COLO829 (cell line): ENCODE measurements at regions not wholly inside any gene's neighbourhood (a gene's known extent, or its start where the extent isn't known, plus 50 kb on each side); places are given as distances from the start of the nearest gene placed in this dataset.
"Not testable (repeated sequence)": the region's sequence is repeated elsewhere in the genome, so short reads cannot be mapped to it uniquely, and the experiment has no call there.

Experiments
- DNase-seq: peaks from one replicate; pipeline ENCODE4 v3.0.0; 2012; ENCODE audit warnings: low spot score

DNA sequence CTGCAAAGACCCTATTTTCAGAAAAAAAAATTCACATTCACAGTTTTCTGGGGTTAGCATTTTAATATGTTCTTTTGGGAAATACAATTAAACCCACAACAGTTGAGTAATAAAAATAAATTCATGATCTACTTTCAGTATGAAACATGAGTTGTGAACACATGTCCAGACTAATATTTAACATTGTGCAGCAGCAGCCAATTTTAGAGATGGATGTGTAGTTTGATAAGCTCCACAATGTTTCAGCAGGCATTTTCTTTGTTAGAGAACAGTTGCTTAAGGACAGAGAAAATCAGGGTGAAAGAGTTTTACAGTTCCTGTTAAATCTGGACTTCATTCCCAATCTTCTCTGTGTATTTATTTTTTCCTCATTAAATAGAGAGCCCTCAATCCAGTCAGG lies 519.5 kb downstream of the PIK3C3 start:
- DNase-seq: no peak

DNA sequence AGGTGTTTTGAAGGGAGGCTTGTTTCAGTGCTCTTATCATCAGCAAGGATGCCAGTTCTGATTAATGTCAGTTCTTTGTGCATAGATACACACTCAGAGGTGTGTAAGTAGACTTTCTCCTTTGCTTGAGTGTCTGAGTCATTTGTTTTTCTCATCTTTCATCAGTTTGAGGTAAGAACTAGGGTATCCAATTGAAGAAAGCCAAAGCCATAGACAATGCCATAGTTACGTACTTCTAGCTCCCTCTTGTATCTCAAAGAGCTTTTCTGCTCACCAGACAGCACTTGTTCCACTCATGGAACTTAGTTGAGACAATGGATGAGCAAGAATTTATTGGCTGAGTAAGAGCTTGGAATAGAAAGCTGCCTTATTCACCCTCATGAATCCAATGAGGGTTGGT lies 520.1 kb downstream of the PIK3C3 start:
- DNase-seq: no peak

DNA sequence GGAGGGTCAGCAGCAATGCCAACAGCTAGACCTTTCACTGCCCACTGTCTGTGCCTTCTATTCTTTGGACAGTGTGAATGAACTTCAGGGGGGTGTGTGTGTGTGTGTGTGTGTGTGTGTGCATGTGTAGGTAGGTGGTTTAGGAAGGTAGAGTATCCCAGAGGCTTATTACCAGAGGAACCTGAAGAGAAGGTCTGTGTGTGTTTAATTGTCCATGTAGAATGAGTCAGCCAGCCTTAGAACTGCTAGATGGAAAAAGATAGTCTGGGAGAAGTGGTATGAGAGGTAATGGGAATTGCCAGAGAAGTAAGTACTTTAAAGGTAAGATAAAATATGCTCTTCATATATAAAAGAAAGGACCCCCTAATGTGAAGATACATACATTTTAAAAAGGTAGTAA lies 522.2 kb downstream of the PIK3C3 start:
- no peak for DNase-seq

DNA sequence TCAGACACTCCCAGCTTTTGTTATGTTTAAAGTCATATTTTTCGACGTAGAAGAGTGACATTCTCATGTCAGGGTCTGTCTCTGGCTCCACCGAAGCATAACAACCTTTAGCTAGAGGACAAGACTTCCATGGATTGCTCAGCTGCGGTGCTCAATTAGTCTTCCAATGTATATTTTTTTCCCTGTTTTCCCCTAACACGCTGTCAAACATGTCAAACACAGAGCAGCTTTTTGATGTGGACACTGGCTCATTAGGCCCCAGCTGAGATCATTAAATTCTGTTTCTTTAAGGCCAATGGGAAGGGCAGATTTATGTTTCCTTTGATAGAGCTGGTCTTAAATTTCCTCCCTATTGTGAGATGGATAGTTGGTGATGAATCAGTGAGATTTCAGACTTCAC lies 525.4 kb downstream of the PIK3C3 start:
- no peak for DNase-seq

DNA sequence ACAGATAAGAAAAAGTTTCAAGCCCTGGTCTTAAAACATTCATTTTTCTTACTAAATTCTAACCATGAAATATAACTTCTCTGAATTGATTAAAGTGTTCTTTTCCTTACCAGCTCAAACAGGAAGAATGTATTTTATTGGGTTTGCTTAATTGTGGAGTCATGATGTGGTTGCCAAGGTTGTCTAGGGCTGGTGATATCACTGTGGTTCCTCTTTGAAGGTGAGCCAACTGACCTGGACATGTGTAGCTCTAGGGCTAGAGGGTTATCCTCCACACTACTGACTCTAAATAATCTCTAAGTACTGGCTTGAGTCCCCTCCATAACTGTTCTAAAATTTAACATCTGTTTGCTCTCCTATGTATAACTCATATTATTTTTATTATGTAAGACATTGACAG lies 529.6 kb downstream of the PIK3C3 start:
- DNase-seq: no peak

DNA sequence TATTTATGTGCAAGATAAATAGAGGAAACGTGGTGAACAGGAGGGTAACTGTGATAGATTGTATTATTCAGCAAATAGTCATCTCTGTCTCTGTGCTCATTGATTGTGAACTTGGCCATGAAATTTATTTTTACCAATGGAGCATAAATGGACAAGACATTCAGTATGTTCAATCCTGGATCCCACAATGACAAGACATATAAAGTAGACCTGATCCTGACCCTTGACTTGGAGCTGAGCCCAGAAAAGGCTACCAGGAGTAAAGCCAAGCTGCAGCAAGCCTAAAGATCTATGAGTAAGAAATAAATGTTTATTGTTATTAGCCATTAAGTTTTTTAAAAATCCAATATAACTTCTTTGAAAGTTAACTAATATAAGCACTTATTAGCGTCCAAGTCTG lies 531.2 kb downstream of the PIK3C3 start:
- DNase-seq: no peak

DNA sequence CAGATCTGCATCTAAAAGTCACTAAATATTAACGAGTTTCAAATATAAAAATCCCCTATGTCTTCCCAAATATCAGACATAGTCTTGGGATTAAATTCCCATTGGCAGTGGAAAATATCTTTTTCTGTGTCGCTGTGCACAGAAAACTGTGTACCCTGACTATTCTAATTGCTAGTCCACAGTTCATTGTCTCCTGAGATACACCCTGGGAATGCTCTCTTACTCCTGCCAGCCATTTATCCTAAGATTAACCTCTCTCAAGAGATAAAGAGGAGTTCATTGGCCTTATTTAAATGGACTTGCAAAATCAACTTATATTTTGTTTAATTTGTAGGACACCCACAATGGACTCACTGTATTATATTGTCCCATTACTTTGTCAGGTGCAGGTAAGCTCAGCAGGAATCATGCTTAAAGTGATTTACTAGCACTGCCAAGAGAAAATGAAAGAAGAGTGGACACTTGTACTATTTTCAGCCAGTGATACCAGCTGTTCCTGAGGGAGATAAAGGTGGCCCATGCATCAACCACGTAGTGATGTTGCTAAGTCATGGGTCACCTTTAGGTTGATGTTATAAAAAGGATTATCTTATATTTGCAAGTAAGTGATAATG lies 553.8 kb downstream of the PIK3C3 start:
- DNase-seq: no peak

DNA sequence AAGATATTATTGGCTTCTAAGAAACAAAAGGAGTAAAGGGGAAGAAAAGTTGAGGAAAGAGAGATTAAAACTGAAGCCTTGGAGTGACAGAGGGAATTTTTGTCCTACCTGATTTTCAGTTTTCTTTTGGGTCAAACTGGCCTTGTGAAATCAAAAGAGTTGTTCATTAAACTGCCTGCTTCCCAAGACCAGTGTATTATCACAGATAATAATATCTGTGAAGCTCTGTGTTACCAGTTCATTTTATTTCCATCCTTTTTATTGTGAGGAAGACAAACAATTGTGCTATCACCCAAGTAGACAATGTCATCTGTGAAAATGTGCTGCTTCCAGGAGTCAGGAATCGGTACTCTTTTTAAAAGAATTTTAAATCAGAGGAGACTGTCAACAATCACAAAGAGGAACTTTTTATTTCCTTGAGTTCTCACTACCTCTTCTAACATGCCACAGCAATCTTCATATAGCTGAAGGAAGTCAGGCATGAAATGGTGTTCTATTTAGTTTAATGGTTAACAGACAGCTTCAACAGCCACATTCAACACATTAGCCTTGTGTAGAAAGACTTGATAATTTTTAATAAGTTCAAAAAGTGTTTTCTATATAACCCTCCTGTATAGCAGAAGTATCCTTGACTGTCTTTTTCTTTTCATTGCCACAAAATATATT lies 554.8 kb downstream of the PIK3C3 start:
- DNase-seq: no peak

DNA sequence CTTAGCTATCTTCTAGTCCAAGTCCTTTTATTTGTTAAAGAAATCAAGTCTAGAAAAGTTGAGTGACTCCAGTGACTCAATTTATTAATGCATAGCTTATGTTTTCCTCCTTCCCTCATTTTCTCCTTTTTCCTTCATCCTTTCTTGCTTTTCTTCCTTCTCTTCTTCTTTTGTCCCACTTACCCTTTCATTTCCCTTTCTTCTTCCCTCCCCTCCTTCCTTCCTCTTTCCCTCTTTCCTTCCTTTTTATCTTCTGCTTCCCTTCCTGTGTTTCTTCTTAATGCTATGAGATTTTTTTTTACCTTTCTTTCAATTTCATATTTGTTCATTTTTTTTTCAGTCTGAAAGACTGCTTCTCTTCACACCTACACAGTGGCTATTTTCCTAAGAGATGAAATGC lies 555.5 kb downstream of the PIK3C3 start:
- DNase-seq: no peak

DNA sequence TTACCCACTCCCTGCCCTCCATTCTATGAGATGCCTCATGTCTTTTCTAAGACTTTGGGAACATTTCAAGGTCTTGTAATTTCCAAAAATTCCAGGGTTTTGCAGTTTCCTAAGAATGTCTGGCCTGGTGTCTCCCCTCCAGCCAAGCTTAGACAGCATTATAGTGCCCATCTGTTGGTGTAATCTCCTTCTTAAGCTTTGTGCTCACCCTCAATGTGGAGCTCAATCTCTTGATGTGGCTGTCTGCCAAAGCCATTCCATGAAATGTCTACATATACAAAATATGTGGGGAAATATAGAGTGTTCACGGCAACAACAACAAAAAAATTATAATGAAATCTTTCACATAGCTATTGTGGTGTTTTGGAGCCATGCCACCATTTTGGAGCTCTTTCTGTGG lies 558.4 kb downstream of the PIK3C3 start:
- no peak for DNase-seq

DNA sequence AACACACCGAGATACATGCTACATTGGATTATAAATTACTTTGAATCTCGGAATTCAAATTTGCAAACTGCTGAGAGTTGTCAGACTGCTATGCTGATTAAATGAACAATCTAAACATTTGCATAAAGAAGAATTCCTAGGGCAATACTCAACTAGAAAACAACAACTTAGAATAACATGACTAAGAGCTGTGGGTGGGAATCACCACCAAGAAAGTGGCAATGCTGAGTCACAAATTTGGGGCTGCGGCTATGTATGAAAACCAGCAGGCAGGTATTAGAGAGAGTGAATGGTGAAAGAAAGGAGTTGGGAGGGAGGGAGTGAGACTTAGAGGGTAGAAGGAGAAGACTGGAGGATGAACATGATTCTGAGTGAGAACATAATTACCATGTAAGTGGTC lies 559.5 kb downstream of the PIK3C3 start:
- DNase-seq: no peak

DNA sequence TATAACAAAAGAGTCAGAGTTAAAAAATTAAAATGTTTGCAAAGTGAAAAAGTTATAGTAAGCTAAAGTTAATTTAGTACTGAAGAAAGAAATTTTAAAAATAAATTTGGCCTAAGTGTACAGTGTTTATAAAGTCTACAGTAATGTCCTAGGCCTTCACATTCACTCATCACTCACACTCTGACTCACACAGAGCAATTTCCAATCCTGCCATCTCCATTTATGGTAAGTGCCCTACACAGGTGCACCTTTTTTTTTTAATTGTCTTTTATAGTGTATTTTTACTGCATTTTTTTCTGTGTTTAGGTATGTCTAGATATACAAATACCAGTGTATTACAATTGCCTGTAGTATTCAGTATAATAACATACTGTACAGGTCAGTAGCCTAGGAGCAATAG lies 562.9 kb downstream of the PIK3C3 start:
- no peak for DNase-seq

DNA sequence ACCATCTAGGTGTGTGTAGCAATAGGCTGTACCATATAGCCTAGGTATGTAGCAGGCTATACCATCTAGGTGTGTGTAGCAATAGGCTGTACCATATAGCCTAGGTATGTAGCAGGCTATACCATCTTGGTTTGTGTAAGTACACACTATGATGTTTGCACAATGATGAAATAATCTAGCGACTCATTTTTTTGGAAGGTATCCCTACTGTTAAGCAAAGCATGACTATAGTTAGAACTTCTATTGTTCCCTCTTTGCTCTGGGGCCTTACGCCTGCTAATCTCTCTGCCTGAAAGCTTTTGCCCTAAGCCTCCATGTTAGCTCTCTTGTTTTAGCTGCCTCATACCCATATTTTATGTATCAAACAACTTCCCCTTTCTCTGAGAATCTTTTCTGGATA lies 563.3 kb downstream of the PIK3C3 start:
- not testable (repeated sequence) for DNase-seq

DNA sequence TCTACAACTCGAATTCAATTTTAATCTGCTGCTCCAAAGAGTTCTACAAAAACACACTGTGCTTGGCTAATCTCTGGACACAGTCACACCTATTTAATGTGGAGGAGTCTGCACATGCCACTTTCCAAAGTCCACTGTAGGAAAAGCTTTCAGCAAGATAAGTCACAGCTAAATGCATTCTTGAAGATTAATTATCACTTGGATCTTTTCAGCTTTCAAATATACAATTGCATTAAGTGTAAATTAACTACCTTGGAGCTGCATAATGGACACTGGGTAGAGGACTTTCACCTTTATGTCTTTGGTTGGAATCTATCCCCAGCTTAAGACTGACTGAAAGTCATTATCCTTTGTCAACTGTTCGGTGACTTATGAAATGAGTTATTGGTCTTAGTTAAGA lies 565.1 kb downstream of the PIK3C3 start:
- no peak for DNase-seq

DNA sequence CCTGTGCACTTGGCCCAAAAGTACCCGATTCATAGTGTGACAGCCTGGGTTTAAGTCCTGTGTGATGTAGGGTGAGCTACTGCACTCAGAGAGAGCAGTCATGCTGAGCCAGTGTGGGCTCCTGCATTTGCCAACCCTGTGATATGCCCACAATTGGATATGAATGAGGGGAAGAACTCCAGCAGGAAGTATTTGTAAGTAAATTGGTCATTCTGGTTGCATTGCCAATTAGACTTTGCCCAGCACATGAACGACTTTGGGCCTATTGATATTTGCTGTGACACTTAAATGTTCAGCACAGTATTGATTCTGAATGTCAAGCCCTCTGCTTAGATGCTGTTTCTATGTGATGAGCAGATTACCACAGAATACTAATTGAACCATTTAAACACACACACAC lies 570.9 kb downstream of the PIK3C3 start:
- no peak for DNase-seq

DNA sequence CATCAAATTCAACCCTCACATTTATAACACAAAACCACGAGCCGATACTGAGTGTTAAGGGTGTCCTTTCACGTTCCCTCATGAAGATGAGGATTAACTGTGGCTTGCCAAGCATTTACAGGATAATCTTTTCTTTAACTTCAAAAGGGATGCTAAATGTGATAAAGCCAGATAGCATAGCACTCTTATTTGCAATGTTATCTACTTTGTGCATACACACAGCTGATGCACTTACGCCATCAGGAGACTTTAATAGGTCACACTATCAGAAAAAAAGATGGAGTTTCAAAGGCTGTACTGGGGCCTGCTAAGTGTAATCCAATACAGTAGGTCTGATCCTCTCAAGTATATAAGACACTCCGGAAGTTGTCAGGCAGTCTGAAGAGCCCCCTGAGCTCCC lies 572.7 kb downstream of the PIK3C3 start:
- DNase-seq: no peak

DNA sequence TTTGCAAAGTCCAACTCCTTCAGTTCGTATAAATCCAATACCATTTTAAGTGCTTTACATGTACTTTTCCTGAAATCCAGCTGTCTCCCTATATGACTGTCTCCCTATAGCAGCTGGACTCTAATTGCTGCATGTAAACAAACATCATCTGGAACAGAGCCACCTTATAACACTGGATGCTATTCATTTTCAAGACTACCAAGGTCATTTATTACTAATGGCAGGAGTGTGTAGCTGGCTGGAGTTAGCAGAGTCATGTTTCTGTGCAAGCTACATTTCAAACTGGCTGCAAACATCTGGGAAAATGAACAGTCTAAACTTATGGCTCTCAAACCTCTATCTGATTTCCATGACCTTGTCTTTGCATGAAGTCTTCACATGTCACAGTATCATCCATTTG lies 575.2 kb downstream of the PIK3C3 start:
- no peak for DNase-seq

DNA sequence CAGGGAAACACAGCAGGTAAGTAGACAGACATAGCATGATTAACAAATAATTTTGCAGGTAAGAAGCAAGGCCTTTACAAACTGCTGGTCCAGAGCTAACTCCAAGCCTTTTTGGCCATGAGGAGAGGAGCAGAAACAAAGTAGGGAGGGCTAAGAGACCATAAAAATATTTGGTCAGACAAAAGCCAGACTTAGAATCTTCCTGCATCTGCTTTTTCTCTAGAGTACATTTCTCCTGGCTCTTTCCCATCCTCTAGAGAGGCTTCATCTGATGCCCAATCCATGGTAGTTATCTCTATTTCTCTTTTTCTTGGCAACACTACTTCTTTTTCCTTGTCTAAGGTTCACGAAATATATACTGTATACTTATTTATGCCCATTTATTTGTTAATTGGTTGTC lies 577.1 kb downstream of the PIK3C3 start:
- DNase-seq: no peak

DNA sequence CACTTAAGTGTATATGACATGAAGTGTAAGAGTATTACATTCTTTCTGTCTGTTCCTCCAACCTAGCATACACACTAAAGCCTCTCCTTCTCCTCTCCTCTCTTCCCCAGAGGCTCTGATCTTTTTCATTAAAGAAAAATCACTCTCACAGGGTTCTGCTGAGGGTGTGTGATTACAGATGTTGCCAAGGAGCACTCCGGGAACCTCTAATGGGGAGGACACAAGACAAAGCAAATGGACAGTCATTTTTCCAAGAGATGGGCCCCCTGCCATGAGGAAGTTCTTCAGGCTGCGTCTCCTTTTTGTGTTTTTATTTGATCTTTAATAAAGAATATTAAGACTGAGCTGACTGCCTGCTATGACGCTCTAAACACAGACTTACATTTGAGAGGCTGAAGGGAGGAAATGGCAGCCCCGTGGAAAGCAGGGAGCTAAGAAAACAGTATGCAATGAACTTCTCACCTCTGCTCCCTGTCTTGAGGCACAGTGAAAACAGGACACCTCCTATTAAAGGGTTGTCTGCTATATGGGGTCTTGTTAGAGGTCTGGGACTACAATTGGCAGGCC lies 578.1 kb downstream of the PIK3C3 start:
- DNase-seq: no peak

DNA sequence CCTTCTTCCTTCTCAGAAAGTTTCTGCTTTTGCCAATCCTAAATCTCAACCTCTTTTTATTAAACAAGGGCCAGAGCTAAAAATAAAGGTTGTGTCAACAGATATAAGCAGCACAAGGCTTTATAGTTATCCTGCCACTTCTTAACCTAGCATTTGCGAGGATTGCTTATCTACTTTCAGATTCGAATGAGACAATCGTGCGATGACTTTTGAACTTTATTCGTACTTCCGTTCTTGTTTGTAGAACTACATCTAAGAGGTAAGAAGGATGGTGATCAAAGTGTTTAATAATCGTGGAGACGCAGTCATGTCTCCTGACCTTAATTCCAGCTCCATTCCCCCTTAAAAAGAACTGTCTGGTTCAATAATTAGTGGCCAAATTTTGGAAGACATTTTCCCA lies 578.6 kb downstream of the PIK3C3 start:
- DNase-seq: no peak

DNA sequence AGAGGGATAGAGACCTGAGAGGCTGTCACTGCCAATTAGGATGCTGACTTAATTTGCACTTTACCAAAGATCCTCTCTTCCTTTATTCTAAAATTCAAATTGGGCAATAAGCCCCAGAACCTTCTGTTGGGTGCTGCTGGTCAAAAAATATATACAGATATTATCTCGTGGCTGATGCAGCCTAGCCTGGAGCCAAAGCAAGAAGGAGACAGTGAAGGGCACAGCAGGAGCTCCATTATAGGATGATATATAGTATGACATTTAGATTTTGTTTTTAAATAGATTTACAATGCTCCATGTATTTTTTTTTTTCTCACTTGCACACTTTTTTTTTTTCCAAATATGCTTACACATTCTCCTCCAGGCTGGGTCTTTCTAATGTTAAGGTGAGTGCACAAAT lies 579.3 kb downstream of the PIK3C3 start:
- no peak for DNase-seq

DNA sequence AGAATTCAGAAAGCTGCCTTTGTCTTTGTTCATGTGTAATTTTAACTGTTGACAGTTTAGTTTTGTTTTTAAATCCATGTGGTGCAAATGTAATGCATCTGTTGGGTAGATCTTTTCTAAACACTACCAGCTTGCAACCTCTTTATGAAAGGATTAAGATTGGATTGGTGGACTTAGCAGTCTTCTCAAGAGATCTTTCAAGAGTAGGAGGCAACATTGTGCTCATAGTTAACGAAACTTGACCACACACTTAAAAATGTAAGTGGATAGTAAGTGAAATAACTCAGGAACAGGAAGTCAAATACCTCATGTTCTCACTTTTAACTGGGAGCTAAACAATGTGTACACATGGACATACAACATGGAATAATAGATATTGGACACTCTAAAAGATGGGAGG lies 579.0 kb downstream of the RIT2 start:
- no peak for DNase-seq

DNA sequence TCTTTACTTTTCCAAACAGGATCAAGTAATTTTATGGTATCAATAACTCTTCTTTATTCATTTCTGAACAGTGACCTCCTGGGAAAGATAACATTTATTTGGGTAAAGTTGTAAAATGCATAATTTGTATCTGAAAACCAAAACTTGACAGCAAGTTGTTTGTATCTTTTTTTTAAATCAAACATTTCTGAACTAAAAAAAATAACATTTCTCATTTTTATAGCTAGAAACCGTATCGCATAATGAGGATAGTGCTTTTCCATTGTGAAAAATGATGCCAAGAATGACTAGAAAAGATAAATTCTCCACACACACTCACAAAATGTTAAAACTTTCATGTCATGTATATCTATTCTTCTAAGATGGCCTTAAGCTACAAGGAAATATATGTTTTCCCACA lies 578.2 kb downstream of the RIT2 start:
- DNase-seq: no peak

DNA sequence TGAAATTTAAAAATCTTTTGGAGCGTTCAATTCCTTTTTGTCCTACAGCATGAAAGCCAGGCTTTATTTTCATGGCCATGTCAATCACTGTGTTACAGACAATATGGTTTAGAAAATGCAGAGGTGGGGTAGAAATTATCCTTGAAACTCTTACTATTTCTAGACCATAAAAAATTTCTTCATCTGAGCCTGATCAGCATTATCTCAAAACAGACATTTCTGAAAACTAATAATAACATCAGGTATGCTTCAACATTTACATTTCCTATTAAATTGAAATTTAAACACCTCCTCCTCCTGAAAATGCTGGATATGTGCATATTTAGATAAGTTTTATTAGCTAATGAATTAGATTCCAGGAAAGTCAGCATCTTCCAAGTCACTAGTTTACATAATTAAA lies 570.6 kb downstream of the RIT2 start:
- DNase-seq: no peak
